Smooth muscle cell (in vitro differentiated cells): ENCODE measurements at regions not wholly inside any gene's neighbourhood (a gene's known extent, or its start where the extent isn't known, plus 50 kb on each side); places are given as distances from the start of the nearest gene placed in this dataset.

Experiments
- DNase-seq: peaks from one replicate; lab custom pipeline; 2025; ENCODE audit not compliant: unreplicated experiment; lab: John Stamatoyannopoulos, UW
- H2AFZ ChIP-seq: fragments of 200-600 bp; sonication (generic); 2 replicates; pipeline ENCODE4 v1.6.0; 2016; ENCODE audit warnings: antibody characterized with exemption, low read depth, mild to moderate bottlenecking
- H3F3A ChIP-seq: fragments of 200-600 bp; sonication (generic); 2 replicates; pipeline ENCODE4 v1.6.0; 2017; ENCODE audit warnings: antibody characterized with exemption, low read depth
- H3K27ac ChIP-seq: fragments of 200-600 bp; sonication (generic); 2 replicates; pipeline ENCODE4 v1.5.1; 2016; ENCODE audit warnings: low read depth, mild to moderate bottlenecking
- H3K27me3 ChIP-seq: fragments of 200-600 bp; sonication (generic); 2 replicates; pipeline ENCODE4 v1.6.1; 2016; ENCODE audit warnings: low read depth, mild to moderate bottlenecking
- H3K36me3 ChIP-seq: fragments of 200-600 bp; sonication (generic); 2 replicates; pipeline ENCODE4 v1.5.1; 2016; ENCODE audit warnings: low read depth
- H3K4me1 ChIP-seq: fragments of 200-600 bp; sonication (generic); 2 replicates; pipeline ENCODE4 v1.5.1; 2016; ENCODE audit warnings: low read depth
- H3K4me2 ChIP-seq: fragments of 200-600 bp; sonication (generic); 2 replicates; pipeline ENCODE4 v1.6.0; 2016; ENCODE audit warnings: mild to moderate bottlenecking
- H3K4me3 ChIP-seq: fragments of 200-600 bp; sonication (generic); 2 replicates; pipeline ENCODE4 v1.5.1; 2016; ENCODE audit warnings: mild to moderate bottlenecking
- H3K79me2 ChIP-seq: fragments of 200-600 bp; sonication (generic); 2 replicates; pipeline ENCODE4 v1.6.0; 2016; ENCODE audit warnings: low read depth, mild to moderate bottlenecking
- H3K9ac ChIP-seq: fragments of 200-600 bp; sonication (generic); 2 replicates; pipeline ENCODE4 v1.6.0; 2016; ENCODE audit warnings: low read depth
- H3K9me3 ChIP-seq: fragments of 200-600 bp; sonication (generic); replicated peaks from 2 replicates; pipeline ENCODE4 v1.5.1; 2016; ENCODE audit warnings: low read depth
- H4K20me1 ChIP-seq: fragments of 200-600 bp; sonication (generic); 2 replicates; pipeline ENCODE4 v1.6.0; 2016; ENCODE audit warnings: low read depth
- CTCF ChIP-seq: fragments of 200-600 bp; sonication (generic); IDR thresholded peaks from 2 replicates; pipeline ENCODE4 v1.5.1; 2017; ENCODE audit warnings: borderline replicate concordance, mild to moderate bottlenecking, antibody characterized with exemption; ENCODE audit not compliant: insufficient read depth, poor library complexity, severe bottlenecking
- WGBS: methylation state at CpG from one replicate; pipeline ENCODE4 v1.1.7; 2016; ENCODE audit warnings: low lambda C conversion rate; 5-methylcytosine and 5-hydroxymethylcytosine counted together

DNA sequence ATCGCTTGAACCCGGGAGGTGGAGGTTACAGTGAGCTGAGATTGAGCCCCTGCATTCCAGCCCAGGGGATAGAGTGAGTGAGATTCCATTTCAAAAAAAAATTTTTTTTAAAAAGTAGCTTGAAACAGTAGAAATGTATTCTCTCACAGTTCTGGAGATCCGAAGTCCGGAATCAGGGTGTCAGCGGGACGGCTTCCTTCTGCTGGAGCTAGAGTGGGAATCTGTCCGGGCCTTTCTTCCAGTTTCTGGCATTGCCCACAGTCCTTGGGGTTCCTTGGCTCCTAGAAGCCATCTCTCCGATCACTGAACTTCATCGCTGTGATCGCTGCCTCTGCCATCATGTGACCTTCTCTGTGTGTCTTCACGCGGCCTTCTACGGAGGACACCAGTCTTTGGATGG is 181.2 kb upstream of the CIBAR2 start:
- TF ChIP-seq CTCF = no peak
- Histone ChIP-seq H3F3A (no peaks in the 10 kb centered on the region), H3K9ac (no peak overlapping the region), H3K4me3 (no peak overlapping the region), H2AFZ (no peak overlapping the region), H4K20me1 (peaks cover 82% of the 10 kb centered on the region), H3K79me2 (no peaks in the 10 kb centered on the region), H3K27ac (no peak overlapping the region), H3K4me1 (no peaks in the 10 kb centered on the region), H3K9me3 (no peaks in the 10 kb centered on the region), H3K4me2 (no peak overlapping the region), H3K27me3 (no peaks in the 10 kb centered on the region), H3K36me3 (no peaks in the 10 kb centered on the region)
- 97% methylated on average over 13 of the region's 13 CpGs for WGBS
- no peak for DNase-seq

- H3K27me3 ChIP-seq = no peaks in the 10 kb centered on the region
- H2AFZ ChIP-seq = no peak overlapping the region
- no peak overlapping the region for H3K4me3 ChIP-seq
- H4K20me1 ChIP-seq = peaks cover 82% of the 10 kb centered on the region
- H3K4me1 ChIP-seq = no peaks in the 10 kb centered on the region
- WGBS = 92% methylated on average over 15 of the region's 15 CpGs
- no peaks in the 10 kb centered on the region for H3F3A ChIP-seq
- no peaks in the 10 kb centered on the region for H3K79me2 ChIP-seq
- no peak overlapping the region for H3K27ac ChIP-seq
- H3K9me3 ChIP-seq = no peaks in the 10 kb centered on the region
- TF ChIP-seq CTCF = no peak
- H3K36me3 ChIP-seq = no peaks in the 10 kb centered on the region
- DNase-seq = no peak
- H3K9ac ChIP-seq = no peak overlapping the region
- no peak overlapping the region for H3K4me2 ChIP-seq
Observed at GRCh38 chr16:85293904-85294642, 181.8 kb upstream of the CIBAR2 start.

DNA sequence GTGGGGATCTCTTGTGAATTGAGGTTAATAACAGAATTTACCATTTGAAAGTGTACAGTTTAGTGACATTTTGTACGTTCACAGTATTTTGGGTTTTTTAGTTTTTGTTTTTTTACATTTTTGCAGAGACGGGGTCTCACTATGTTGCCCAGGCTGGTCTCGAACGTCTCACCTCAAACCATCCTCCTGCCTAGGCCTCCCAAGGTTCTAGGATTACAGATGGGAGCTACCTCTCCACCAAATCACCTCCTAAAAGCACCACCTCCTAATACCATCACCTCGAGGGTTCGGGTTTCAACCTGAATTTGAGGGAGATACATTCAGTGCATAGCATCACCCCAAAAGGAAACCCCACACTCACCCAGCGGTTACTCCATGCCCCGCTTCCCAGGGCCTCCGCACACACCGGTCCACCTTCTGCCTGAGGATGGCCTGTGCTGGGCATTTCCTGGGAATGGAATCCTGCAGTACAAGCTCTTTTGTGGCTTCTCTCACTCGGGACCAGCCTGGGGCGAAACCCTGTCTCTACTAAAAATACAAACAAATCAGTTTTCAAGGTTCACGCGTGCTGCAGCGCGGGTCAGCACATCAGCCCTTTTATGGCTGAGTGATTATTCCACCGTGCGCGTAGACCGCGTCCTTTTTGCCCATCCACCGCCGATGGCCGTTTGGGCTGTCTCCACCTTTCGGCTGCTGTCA is 182.7 kb upstream of the CIBAR2 start:
- no peak for TF ChIP-seq CTCF
- no peak overlapping the region for H3K4me2 ChIP-seq
- no peaks in the 10 kb centered on the region for H3K9me3 ChIP-seq
- H3K27ac ChIP-seq = no peak overlapping the region
- no peaks in the 10 kb centered on the region for H3F3A ChIP-seq
- no peak overlapping the region for H3K9ac ChIP-seq
- H3K4me3 ChIP-seq = no peak overlapping the region
- no peaks in the 10 kb centered on the region for H3K27me3 ChIP-seq
- H3K4me1 ChIP-seq = no peaks in the 10 kb centered on the region
- H3K79me2 ChIP-seq = no peaks in the 10 kb centered on the region
- no peak for DNase-seq
- 86% methylated on average over 25 of the region's 25 CpGs for WGBS
- H4K20me1 ChIP-seq = peaks cover 84% of the 10 kb centered on the region
- H3K36me3 ChIP-seq = no peaks in the 10 kb centered on the region
- H2AFZ ChIP-seq = no peak overlapping the region
